Karpas-422 (cell line): ENCODE measurements at regions not wholly inside any gene's neighbourhood (a gene's known extent, or its start where the extent isn't known, plus 50 kb on each side); places are given as distances from the start of the nearest gene placed in this dataset.

Source experiments
- DNase-seq: peaks from one replicate; pipeline ENCODE4 v3.0.0-alpha.2; 2015
- H2AFZ ChIP-seq: fragments of 200-600 bp; sonication (generic); 2 replicates; pipeline ENCODE4 v1.6.1; 2014; ENCODE audit warnings: antibody characterized with exemption, low read length, mixed read lengths
- H3K27ac ChIP-seq: fragments of 200-600 bp; sonication (generic); 2 replicates; pipeline ENCODE4 v1.5.1; 2014; ENCODE audit warnings: mild to moderate bottlenecking, low read length, moderate library complexity
- H3K27me3 ChIP-seq: fragments of 200-600 bp; sonication (generic); 2 replicates; pipeline ENCODE4 v1.6.1; 2014; ENCODE audit warnings: low read length, mixed read lengths
- H3K36me3 ChIP-seq: fragments of 200-600 bp; sonication (generic); 2 replicates; pipeline ENCODE4 v1.6.1; 2014; ENCODE audit warnings: low read length, mixed read lengths; ENCODE audit not compliant: insufficient read depth
- H3K4me1 ChIP-seq: fragments of 200-600 bp; sonication (generic); 2 replicates; pipeline ENCODE4 v1.6.1; 2014; ENCODE audit warnings: mild to moderate bottlenecking, low read length, mixed read lengths
- H3K4me2 ChIP-seq: fragments of 200-600 bp; sonication (generic); 2 replicates; pipeline ENCODE4 v1.6.1; 2014; ENCODE audit warnings: low read length, low read depth, mild to moderate bottlenecking; ENCODE audit not compliant: poor library complexity, severe bottlenecking
- H3K4me3 ChIP-seq: fragments of 200-600 bp; sonication (generic); 2 replicates; pipeline ENCODE4 v1.5.1; 2014; ENCODE audit warnings: mild to moderate bottlenecking, antibody characterized with exemption, low read length, mixed read lengths
- H3K79me2 ChIP-seq: fragments of 200-600 bp; sonication (generic); 2 replicates; pipeline ENCODE4 v1.6.1; 2014; ENCODE audit warnings: mild to moderate bottlenecking, low read length, mixed read lengths
- H3K9ac ChIP-seq: fragments of 200-600 bp; sonication (generic); 2 replicates; pipeline ENCODE4 v1.6.0; 2014; ENCODE audit warnings: low read length
- H3K9me2 ChIP-seq: fragments of 200-600 bp; sonication (generic), shearing (Covaris generic); replicated peaks from 2 replicates; pipeline ENCODE4 v1.6.0; 2014; ENCODE audit warnings: mild to moderate bottlenecking, low read length, moderate library complexity; ENCODE audit not compliant: insufficient read depth
- H3K9me3 ChIP-seq: fragments of 300-700, 200-600 bp; sonication (generic); 2 replicates; pipeline ENCODE4 v1.6.1; 2014; ENCODE audit warnings: low read length, mixed read lengths
- H4K20me1 ChIP-seq: fragments of 200-600 bp; sonication (generic); 2 replicates; pipeline ENCODE4 v1.6.1; 2014; ENCODE audit warnings: mild to moderate bottlenecking, antibody characterized with exemption, low read length, low read depth; ENCODE audit not compliant: insufficient read depth

DNA sequence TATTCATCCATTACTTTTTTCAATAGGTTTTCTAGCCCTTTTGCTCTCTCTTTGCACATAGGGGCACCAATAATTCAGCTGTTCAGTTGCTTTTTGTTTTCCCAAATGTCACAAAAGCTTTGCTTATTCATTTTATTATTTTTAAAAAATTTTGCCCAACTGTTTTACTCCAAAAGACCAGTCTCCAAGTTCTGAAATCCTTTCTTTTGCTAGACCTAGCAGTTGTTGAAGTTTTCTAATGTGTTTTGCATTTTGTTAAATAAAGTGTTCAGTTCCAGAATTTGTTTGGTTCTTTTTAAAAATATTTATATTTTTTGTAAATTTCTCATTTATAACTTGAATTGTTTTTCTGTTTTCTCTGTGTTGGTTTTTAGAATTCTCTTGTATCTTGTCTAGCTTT lies 1227.3 kb downstream of the ROBO2 start:
- DNase-seq: no peak
- no peaks in the 10 kb centered on the region for H3K27me3 ChIP-seq
- no peak overlapping the region for H3K4me3 ChIP-seq
- H3K9ac ChIP-seq: no peak overlapping the region
- no peaks in the 10 kb centered on the region for H3K36me3 ChIP-seq
- H3K4me1 ChIP-seq: no peaks in the 10 kb centered on the region
- H4K20me1 ChIP-seq: no peaks in the 10 kb centered on the region
- H3K4me2 ChIP-seq: no peak overlapping the region
- H3K9me2 ChIP-seq: no peaks in the 10 kb centered on the region
- no peaks in the 10 kb centered on the region for H3K79me2 ChIP-seq
- H3K27ac ChIP-seq: no peak overlapping the region
- peaks cover 5% of the 10 kb centered on the region; the same call in 1 of the 2 replicates for H3K9me3 ChIP-seq
- no peak overlapping the region for H2AFZ ChIP-seq

DNA sequence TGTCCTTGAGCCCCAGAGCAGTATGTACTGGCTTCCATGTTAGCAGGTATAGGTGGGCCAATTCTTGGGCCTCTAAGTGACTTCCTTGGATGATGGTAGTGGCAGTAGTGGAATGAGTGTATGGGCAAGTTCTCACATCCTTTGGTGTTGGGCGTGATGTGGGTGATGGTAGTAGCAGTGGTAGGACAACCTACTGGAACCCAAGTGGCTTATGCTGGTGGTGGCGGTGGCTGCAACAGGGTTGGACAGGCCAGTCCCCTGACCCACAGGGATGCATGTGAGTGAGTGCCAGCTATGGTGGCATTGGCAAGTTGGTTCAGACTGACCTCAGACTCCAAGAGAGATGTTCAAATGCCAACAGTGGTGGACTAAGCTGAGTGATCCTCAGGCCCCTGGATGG lies 1228.2 kb downstream of the ROBO2 start:
- Histone ChIP-seq H3K36me3 (no peaks in the 10 kb centered on the region), H3K9ac (no peak overlapping the region), H4K20me1 (no peaks in the 10 kb centered on the region), H3K79me2 (no peaks in the 10 kb centered on the region), H3K9me3 (peaks cover 5% of the 10 kb centered on the region; the same call in 1 of the 2 replicates), H3K4me2 (no peak overlapping the region), H3K4me1 (no peaks in the 10 kb centered on the region), H3K27me3 (no peaks in the 10 kb centered on the region), H3K9me2 (no peaks in the 10 kb centered on the region), H3K4me3 (no peak overlapping the region), H3K27ac (no peak overlapping the region), H2AFZ (no peak overlapping the region)
- no peak for DNase-seq

- no peaks in the 10 kb centered on the region for H4K20me1 ChIP-seq
- peaks cover 5% of the 10 kb centered on the region; the same call in 1 of the 2 replicates for H3K9me3 ChIP-seq
- H3K4me3 ChIP-seq: no peak overlapping the region
- H3K9ac ChIP-seq: no peak overlapping the region
- H3K36me3 ChIP-seq: no peaks in the 10 kb centered on the region
- H2AFZ ChIP-seq: no peak overlapping the region
- no peak overlapping the region for H3K4me2 ChIP-seq
- H3K79me2 ChIP-seq: no peaks in the 10 kb centered on the region
- no peak for DNase-seq
- no peaks in the 10 kb centered on the region for H3K27me3 ChIP-seq
- no peaks in the 10 kb centered on the region for H3K9me2 ChIP-seq
- no peaks in the 10 kb centered on the region for H3K4me1 ChIP-seq
- H3K27ac ChIP-seq: no peak overlapping the region
Observed at GRCh38 chr3:78268716-78269668, 1229.1 kb downstream of the ROBO2 start.

DNA sequence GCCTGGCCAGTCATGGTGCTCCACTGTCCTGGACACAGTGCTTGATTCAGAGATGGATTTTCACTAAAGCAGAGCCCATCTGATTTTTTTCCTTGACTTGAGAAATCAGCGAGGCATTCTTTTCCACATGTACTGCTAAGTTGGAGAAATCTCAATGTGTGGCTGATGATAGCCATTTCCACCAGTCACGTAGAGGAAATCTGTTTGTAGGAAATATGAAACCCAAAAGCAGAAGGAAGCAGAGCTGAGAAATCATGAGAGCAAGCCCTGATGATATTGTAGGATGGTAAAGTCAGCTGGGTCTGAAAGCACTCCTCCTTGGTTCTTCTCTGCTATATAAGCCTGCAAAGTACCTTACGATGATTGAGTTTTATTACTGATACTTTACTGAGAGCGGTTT lies 1233.4 kb downstream of the ROBO2 start:
- Histone ChIP-seq H3K9me2 (no peaks in the 10 kb centered on the region), H3K9me3 (no peaks in the 10 kb centered on the region; the same call in 1 of the 2 replicates), H4K20me1 (no peaks in the 10 kb centered on the region), H3K27me3 (no peaks in the 10 kb centered on the region), H3K9ac (no peak overlapping the region), H3K36me3 (no peaks in the 10 kb centered on the region), H3K4me2 (no peak overlapping the region), H3K27ac (no peak overlapping the region), H2AFZ (no peak overlapping the region), H3K4me3 (no peak overlapping the region), H3K79me2 (no peaks in the 10 kb centered on the region), H3K4me1 (peaks cover 12% of the 10 kb centered on the region)
- DNase-seq: no peak

DNA sequence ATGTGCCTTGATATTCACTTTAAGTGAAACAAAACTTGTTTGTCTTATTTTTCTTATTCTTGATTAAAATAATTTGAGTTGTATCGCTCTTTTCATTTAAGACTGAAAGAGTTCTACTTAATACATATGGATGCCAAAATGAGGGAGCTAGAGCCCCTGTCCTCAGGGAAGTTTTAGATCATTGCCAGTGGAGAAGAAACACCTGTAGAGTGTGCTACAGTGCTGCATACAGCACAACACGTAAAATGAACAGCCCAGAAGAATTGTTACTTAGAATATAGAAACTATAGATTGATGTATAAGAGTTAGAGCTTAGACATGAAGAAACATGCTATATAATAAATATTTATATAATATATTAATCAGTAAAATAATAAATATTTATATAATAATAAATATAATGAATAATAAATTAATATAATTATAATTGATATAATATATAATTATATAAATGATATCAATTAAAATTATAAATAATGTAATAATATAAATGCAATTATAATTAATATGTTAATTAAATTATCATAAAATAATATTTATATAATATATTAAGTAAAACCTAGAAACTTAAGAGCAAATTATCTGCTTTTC lies 1234.7 kb downstream of the ROBO2 start:
- no peaks in the 10 kb centered on the region for H4K20me1 ChIP-seq
- H2AFZ ChIP-seq: no peak overlapping the region
- H3K9me2 ChIP-seq: no peaks in the 10 kb centered on the region

DNA sequence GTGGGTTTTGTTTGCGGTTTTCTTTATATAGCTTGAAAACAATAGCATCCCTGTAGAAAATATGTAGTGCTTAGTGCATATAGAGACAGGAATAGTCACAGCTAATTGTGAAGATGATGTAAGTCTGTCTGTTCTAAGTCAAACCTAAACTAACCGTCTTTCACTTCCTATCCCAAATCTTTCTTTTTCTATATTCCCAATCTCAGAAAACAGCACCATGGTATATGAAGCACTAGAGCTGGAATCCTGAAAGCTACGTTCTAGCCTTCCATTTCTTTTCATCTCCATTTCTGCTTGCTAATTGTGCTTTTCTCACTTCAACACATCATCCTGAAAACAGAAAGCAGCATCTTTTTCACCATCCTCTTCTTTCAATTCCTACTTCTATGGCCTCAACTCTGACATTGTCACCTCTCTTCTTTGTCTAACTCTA lies 1235.5 kb downstream of the ROBO2 start:
- no peak overlapping the region for H3K4me2 ChIP-seq
- no peak overlapping the region for H3K9ac ChIP-seq
- H3K36me3 ChIP-seq: no peaks in the 10 kb centered on the region

More for the DNA sequence above, 1234.7 kb downstream of the ROBO2 start:
- Histone ChIP-seq H3K36me3 (no peaks in the 10 kb centered on the region), H3K9me3 (no peaks in the 10 kb centered on the region), H3K4me2 (no peak overlapping the region), H3K27me3 (no peaks in the 10 kb centered on the region), H3K27ac (no peak overlapping the region), H3K4me3 (no peak overlapping the region), H3K4me1 (peaks cover 13% of the 10 kb centered on the region), H3K79me2 (no peaks in the 10 kb centered on the region), H3K9ac (no peak overlapping the region)
- DNase-seq: no peak

GRCh38 chr3:78277220-78277619 lies 1237.3 kb downstream of the ROBO2 start:
- no peaks in the 10 kb centered on the region for H3K9me2 ChIP-seq
- peak overlapping the region; percentile 28 for H3K4me2 ChIP-seq
- H3K36me3 ChIP-seq: no peaks in the 10 kb centered on the region
- peak overlapping the region; percentile 53; the same call in 1 of the 2 replicates for H2AFZ ChIP-seq
- no peak for DNase-seq
- H3K79me2 ChIP-seq: no peaks in the 10 kb centered on the region
- peaks cover 13% of the 10 kb centered on the region for H3K4me1 ChIP-seq
- H4K20me1 ChIP-seq: no peaks in the 10 kb centered on the region
- no peak overlapping the region for H3K9ac ChIP-seq
- H3K4me3 ChIP-seq: no peak overlapping the region
- no peaks in the 10 kb centered on the region for H3K27me3 ChIP-seq
- no peaks in the 10 kb centered on the region for H3K9me3 ChIP-seq
- no peak overlapping the region for H3K27ac ChIP-seq

More for the DNA sequence above, 1235.5 kb downstream of the ROBO2 start:
- H3K79me2 ChIP-seq: no peaks in the 10 kb centered on the region
- no peaks in the 10 kb centered on the region for H4K20me1 ChIP-seq
- 0 out of 2 replicates have a peak overlapping the region, but pooled peaks have one; percentile 23 for H2AFZ ChIP-seq
- H3K4me1 ChIP-seq: peaks cover 13% of the 10 kb centered on the region
- no peaks in the 10 kb centered on the region for H3K9me2 ChIP-seq
- no peak overlapping the region for H3K4me3 ChIP-seq
- no peak for DNase-seq
- H3K27ac ChIP-seq: no peak overlapping the region
- H3K27me3 ChIP-seq: no peaks in the 10 kb centered on the region
- H3K9me3 ChIP-seq: no peaks in the 10 kb centered on the region

- Histone ChIP-seq H3K27ac (no peak overlapping the region), H2AFZ (peak overlapping the region; percentile 53; the same call in 1 of the 2 replicates), H3K4me1 (peaks cover 13% of the 10 kb centered on the region), H3K9me2 (no peaks in the 10 kb centered on the region), H3K4me3 (no peak overlapping the region), H4K20me1 (no peaks in the 10 kb centered on the region), H3K9me3 (no peaks in the 10 kb centered on the region), H3K27me3 (no peaks in the 10 kb centered on the region), H3K79me2 (no peaks in the 10 kb centered on the region), H3K9ac (no peak overlapping the region), H3K36me3 (no peaks in the 10 kb centered on the region), H3K4me2 (peak overlapping the region; percentile 28)
- peak; percentile 56 for DNase-seq
Observed at GRCh38 chr3:78277801-78278200, 1237.9 kb downstream of the ROBO2 start.
